ENCODE measurements at regions not wholly inside any gene's neighbourhood (a gene's known extent, or its start where the extent isn't known, plus 50 kb on each side); places are given as distances from the start of the nearest gene placed in this dataset.

- no peaks in the 10 kb centered on the region for H3K27me3 ChIP-seq (ENCODE audit: low read depth, low read length)
- TF ChIP-seq EZH2phosphoT487 (IDR thresholded peaks at IDR 0.05; ENCODE audit: low read depth) (no peak), CTCF (IDR thresholded peaks at IDR 0.05; ENCODE audit: low read depth, low read length) (no peak)
Observed at GRCh38 chr2:22483036-22483435, 901.9 kb upstream of the KLHL29 start.

DNA sequence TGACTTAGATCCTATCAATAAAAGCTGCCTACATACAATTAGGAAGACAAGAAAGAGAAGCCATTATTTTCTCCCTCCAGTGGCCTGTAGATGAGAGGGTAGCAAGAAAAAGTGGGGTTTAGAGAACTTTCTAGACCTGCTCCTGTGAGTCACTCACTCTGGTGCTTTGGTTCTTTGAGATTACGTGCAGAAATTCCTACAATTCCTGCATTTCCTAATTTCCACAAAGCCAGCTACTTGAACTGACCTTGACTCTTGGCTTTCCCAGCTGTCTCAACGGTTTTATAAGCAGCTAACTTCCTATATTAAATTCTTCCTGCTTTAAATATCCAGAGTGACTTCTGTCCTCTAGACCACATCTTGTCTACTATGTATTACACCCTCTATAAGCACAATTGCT lies 899.5 kb upstream of the KLHL29 start:
- H3K27me3 ChIP-seq (ENCODE audit: low read depth, low read length) = no peaks in the 10 kb centered on the region
- no peak overlapping the region for H3K9ac ChIP-seq (ENCODE audit: low read length)
- H3K27ac ChIP-seq (ENCODE audit: low read length) = no peak overlapping the region
- TF ChIP-seq CTCF (IDR thresholded peaks at IDR 0.05; ENCODE audit: low read depth, low read length) = no peak
- TF ChIP-seq EZH2phosphoT487 (IDR thresholded peaks at IDR 0.05; ENCODE audit: low read depth) = no peak
- H2AFZ ChIP-seq (ENCODE audit: low read depth, low read length) = no peak overlapping the region
- no peak overlapping the region for H3K4me3 ChIP-seq (ENCODE audit: low read length)
- H4K20me1 ChIP-seq (ENCODE audit: insufficient read depth, low read length) = no peaks in the 10 kb centered on the region
- H3K36me3 ChIP-seq (replicated peaks; ENCODE audit: low read depth, low read length) = no peaks in the 10 kb centered on the region
- H3K4me2 ChIP-seq (ENCODE audit: low read length) = no peak overlapping the region
- H3K4me1 ChIP-seq (ENCODE audit: low read length) = no peaks in the 10 kb centered on the region
- H3K79me2 ChIP-seq (ENCODE audit: low read length) = no peaks in the 10 kb centered on the region
- no peaks in the 10 kb centered on the region for H3K9me3 ChIP-seq (ENCODE audit: insufficient read depth, low read length)

More at GRCh38 chr2:22483036-22483435, 901.9 kb upstream of the KLHL29 start:
- no peak overlapping the region for H2AFZ ChIP-seq (ENCODE audit: low read depth, low read length)
- H3K4me3 ChIP-seq (ENCODE audit: low read length) = no peak overlapping the region
- no peak overlapping the region for H3K27ac ChIP-seq (ENCODE audit: low read length)
- H4K20me1 ChIP-seq (ENCODE audit: insufficient read depth, low read length) = no peaks in the 10 kb centered on the region
- no peaks in the 10 kb centered on the region for H3K4me1 ChIP-seq (ENCODE audit: low read length)
- H3K79me2 ChIP-seq (ENCODE audit: low read length) = no peaks in the 10 kb centered on the region
- no peak overlapping the region for H3K4me2 ChIP-seq (ENCODE audit: low read length)
- H3K36me3 ChIP-seq (replicated peaks; ENCODE audit: low read depth, low read length) = no peaks in the 10 kb centered on the region
- no peak overlapping the region for H3K9ac ChIP-seq (ENCODE audit: low read length)
- no peaks in the 10 kb centered on the region for H3K9me3 ChIP-seq (ENCODE audit: insufficient read depth, low read length)

DNA sequence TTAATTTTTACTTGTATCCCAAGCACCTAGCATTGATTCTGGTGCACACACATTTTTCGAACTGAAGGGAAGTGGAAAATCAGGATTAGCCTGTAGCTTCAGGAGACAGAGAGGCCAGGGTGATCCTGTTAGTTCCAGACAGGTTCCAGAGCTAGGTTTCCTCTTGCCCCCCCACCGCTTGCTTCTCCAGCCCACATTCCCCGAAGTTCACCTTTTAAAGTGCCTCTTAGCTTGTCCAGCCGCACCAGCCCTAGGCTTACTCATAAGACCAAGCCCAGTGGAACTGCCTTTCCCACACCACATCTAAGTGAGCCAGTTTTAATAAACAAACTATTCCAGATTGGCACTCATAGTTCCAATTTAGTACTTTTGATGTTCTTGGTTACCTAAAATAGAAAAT lies 898.6 kb upstream of the KLHL29 start:
- no peak overlapping the region for H3K9ac ChIP-seq (ENCODE audit: low read length)
- TF ChIP-seq EZH2phosphoT487 (IDR thresholded peaks at IDR 0.05; ENCODE audit: low read depth) = no peak
- no peak for TF ChIP-seq CTCF (IDR thresholded peaks at IDR 0.05; ENCODE audit: low read depth, low read length)
- no peak overlapping the region for H2AFZ ChIP-seq (ENCODE audit: low read depth, low read length)
- H3K79me2 ChIP-seq (ENCODE audit: low read length) = no peaks in the 10 kb centered on the region
- H4K20me1 ChIP-seq (ENCODE audit: insufficient read depth, low read length) = no peaks in the 10 kb centered on the region
- H3K9me3 ChIP-seq (ENCODE audit: insufficient read depth, low read length) = no peaks in the 10 kb centered on the region
- no peak overlapping the region for H3K27ac ChIP-seq (ENCODE audit: low read length)
- H3K4me2 ChIP-seq (ENCODE audit: low read length) = no peak overlapping the region
- no peaks in the 10 kb centered on the region for H3K36me3 ChIP-seq (replicated peaks; ENCODE audit: low read depth, low read length)
- no peaks in the 10 kb centered on the region for H3K4me1 ChIP-seq (ENCODE audit: low read length)
- H3K4me3 ChIP-seq (ENCODE audit: low read length) = no peak overlapping the region
- H3K27me3 ChIP-seq (ENCODE audit: low read depth, low read length) = no peaks in the 10 kb centered on the region

GRCh38 chr2:22487036-22487435 lies 897.9 kb upstream of the KLHL29 start:
- Histone ChIP-seq H3K4me3 (ENCODE audit: low read length) (no peak overlapping the region), H3K4me1 (ENCODE audit: low read length) (no peaks in the 10 kb centered on the region), H2AFZ (ENCODE audit: low read depth, low read length) (no peak overlapping the region), H4K20me1 (ENCODE audit: insufficient read depth, low read length) (no peaks in the 10 kb centered on the region), H3K9ac (ENCODE audit: low read length) (no peak overlapping the region), H3K36me3 (replicated peaks; ENCODE audit: low read depth, low read length) (no peaks in the 10 kb centered on the region), H3K79me2 (ENCODE audit: low read length) (no peaks in the 10 kb centered on the region), H3K4me2 (ENCODE audit: low read length) (no peak overlapping the region), H3K27me3 (ENCODE audit: low read depth, low read length) (no peaks in the 10 kb centered on the region), H3K9me3 (ENCODE audit: insufficient read depth, low read length) (no peaks in the 10 kb centered on the region), H3K27ac (ENCODE audit: low read length) (no peak overlapping the region)
- TF ChIP-seq CTCF (IDR thresholded peaks at IDR 0.05; ENCODE audit: low read depth, low read length) (no peak), EZH2phosphoT487 (IDR thresholded peaks at IDR 0.05; ENCODE audit: low read depth) (no peak)
